IMR-90 (cell line): ENCODE measurements at regions not wholly inside any gene's neighbourhood (a gene's known extent, or its start where the extent isn't known, plus 50 kb on each side); places are given as distances from the start of the nearest gene placed in this dataset.

Source experiments
- ATAC-seq: fragments of 200-7000 bp; cut with Tn5 transposase; 2 replicates; pipeline ENCODE4 v1.9.1; 2020; ENCODE audit warnings: low read depth, mild to moderate bottlenecking, moderate library complexity
- BruUV-seq: library from RNA; stranded (reverse); fragments of 400-500 nt; replicated peaks from 2 replicates; lab custom pipeline; 2021; lab: Mats Ljungman, UMichigan
- CTCF ChIA-PET: fragments of 300-600 bp; formaldehyde crosslinking; extraction: SDS; loops from one replicate; lab custom pipeline; 2021; ENCODE audit warnings: antibody characterized with exemption; lab: Yijun Ruan, JAX
- POLR2A ChIA-PET: fragments of 300-600 bp; sonication (Branson Sonifier 250); formaldehyde crosslinking; loops from one replicate; lab custom pipeline; 2022; ENCODE audit warnings: antibody characterized with exemption; ENCODE audit not compliant: unreplicated experiment; lab: Charles Lee
- DNase-seq: peaks from one replicate; pipeline ENCODE4 v3.0.0; 2013
- H2AFZ ChIP-seq: replicated peaks from 2 replicates; pipeline ENCODE3; 2013; ENCODE audit warnings: low read length, mild to moderate bottlenecking; ENCODE audit not compliant: poor library complexity
- H2AK5ac ChIP-seq: 2 replicates; pipeline ENCODE4 v1.6.1; 2013; ENCODE audit warnings: low read depth, low read length, inconsistent platforms
- H2AK9ac ChIP-seq: replicated peaks from 2 replicates; pipeline ENCODE3; 2013; ENCODE audit warnings: mild to moderate bottlenecking, low read depth, low read length, moderate library complexity; ENCODE audit not compliant: poor library complexity
- H2BK120ac ChIP-seq: 2 replicates; pipeline ENCODE4 v1.6.1; 2013; ENCODE audit warnings: low read depth, low read length, inconsistent platforms
- H2BK15ac ChIP-seq: 3 replicates; pipeline ENCODE4 v1.6.1; 2013; ENCODE audit warnings: low read depth, low read length, inconsistent platforms
- H2BK20ac ChIP-seq: 2 replicates; pipeline ENCODE4 v1.6.1; 2013; ENCODE audit warnings: low read depth, mild to moderate bottlenecking, inconsistent platforms, low read length, moderate library complexity
- H2BK5ac ChIP-seq: 2 replicates; pipeline ENCODE4 v1.6.1; 2013; ENCODE audit warnings: mild to moderate bottlenecking, low read depth, low read length, inconsistent platforms; ENCODE audit not compliant: poor library complexity, severe bottlenecking
- H3K14ac ChIP-seq: replicated peaks from 2 replicates; pipeline ENCODE4 v1.6.1; 2013; ENCODE audit warnings: low read depth, low read length, inconsistent platforms
- H3K18ac ChIP-seq: 2 replicates; pipeline ENCODE4 v1.6.1; 2013; ENCODE audit warnings: low read depth, low read length, control low read depth
- H3K23ac ChIP-seq: 2 replicates; pipeline ENCODE4 v1.6.1; 2013; ENCODE audit warnings: low read depth, low read length, inconsistent platforms
- H3K27ac ChIP-seq: 2 replicates; pipeline ENCODE4 v1.5.1; 2013; ENCODE audit warnings: mild to moderate bottlenecking, control low read depth, low read length; ENCODE audit not compliant: insufficient read depth
- H3K27me3 ChIP-seq: 2 replicates; pipeline ENCODE4 v1.6.1; 2013; ENCODE audit warnings: low read length; ENCODE audit not compliant: control insufficient read depth, insufficient read depth
- H3K36me3 ChIP-seq: 2 replicates; pipeline ENCODE4 v1.6.1; 2013; ENCODE audit warnings: low read length, mixed read lengths; ENCODE audit not compliant: control insufficient read depth, insufficient read depth
- H3K4ac ChIP-seq: 2 replicates; pipeline ENCODE4 v1.6.1; 2013; ENCODE audit warnings: low read depth, low read length, inconsistent platforms
- H3K4me1 ChIP-seq: 2 replicates; pipeline ENCODE4 v1.6.1; 2013; ENCODE audit warnings: low read length, mixed read lengths; ENCODE audit not compliant: control insufficient read depth, insufficient read depth
- H3K4me2 ChIP-seq: 2 replicates; pipeline ENCODE4 v1.6.1; 2013; ENCODE audit warnings: low read depth, mild to moderate bottlenecking, control low read depth, low read length, moderate library complexity
- H3K4me3 ChIP-seq: 2 replicates; pipeline ENCODE4 v1.5.1; 2013; ENCODE audit warnings: low read depth, mild to moderate bottlenecking, control low read depth, low read length, moderate library complexity; ENCODE audit not compliant: insufficient read depth
- H3K56ac ChIP-seq: 2 replicates; pipeline ENCODE4 v1.6.1; 2013; ENCODE audit warnings: low read length, inconsistent platforms; ENCODE audit not compliant: insufficient read depth; ENCODE audit errors: extremely low read depth
- H3K79me1 ChIP-seq, 2 experiments: 2 replicates each; pipeline ENCODE4 v1.6.1; 2013; ENCODE audit warnings: low read length in 2 of 2, inconsistent platforms in 1 of 2, low read depth in 1 of 2
- H3K9ac ChIP-seq: 2 replicates; pipeline ENCODE4 v1.6.1; 2013; ENCODE audit warnings: low read depth, low read length, control low read depth
- H3K9me1 ChIP-seq: 2 replicates; pipeline ENCODE4 v1.6.1; 2013; ENCODE audit warnings: low read length, inconsistent platforms; ENCODE audit not compliant: insufficient read depth
- H3K9me3 ChIP-seq: 2 replicates; pipeline ENCODE4 v1.6.1; 2013; ENCODE audit warnings: low read length; ENCODE audit not compliant: control insufficient read depth, insufficient read depth
- H4K20me1 ChIP-seq: 2 replicates; pipeline ENCODE4 v1.6.1; 2013; ENCODE audit warnings: low read length, inconsistent platforms; ENCODE audit not compliant: insufficient read depth
- H4K5ac ChIP-seq: 2 replicates; pipeline ENCODE4 v1.6.1; 2013; ENCODE audit warnings: mild to moderate bottlenecking, low read depth, low read length, control low read depth
- H4K8ac ChIP-seq, 2 experiments: 2 replicates each; pipeline ENCODE4 v1.6.1; 2013; ENCODE audit warnings: low read depth in 2 of 2, low read length in 2 of 2, control low read depth in 1 of 2, inconsistent platforms in 1 of 2
- H4K91ac ChIP-seq: 2 replicates; pipeline ENCODE4 v1.6.1; 2013; ENCODE audit warnings: low read depth, low read length, inconsistent platforms; ENCODE audit not compliant: insufficient read depth
- BHLHE40 ChIP-seq: fragments of 150-350 bp; IDR thresholded peaks from 2 replicates; pipeline ENCODE4 v1.6.1; 2016; ENCODE audit warnings: mild to moderate bottlenecking, low read depth, low read length
- CEBPB ChIP-seq: IDR thresholded peaks from 2 replicates; pipeline ENCODE4 v1.6.1; 2012; ENCODE audit warnings: low read depth, low read length, improper control_type of control experiment
- CHD1 ChIP-seq: IDR thresholded peaks from 2 replicates; pipeline ENCODE4 v1.6.1; 2012; ENCODE audit warnings: low read depth, low read length, improper control_type of control experiment
- ELK1 ChIP-seq: fragments of 150-350 bp; IDR thresholded peaks from 2 replicates; pipeline ENCODE4 v1.6.1; 2016; ENCODE audit warnings: low read depth, mild to moderate bottlenecking, low read length, moderate library complexity, borderline replicate concordance
- POLR2A ChIP-seq: IDR thresholded peaks from 2 replicates; pipeline ENCODE4 v1.6.1; 2012; ENCODE audit warnings: mild to moderate bottlenecking, low read depth, low read length
- WGBS, 2 experiments: methylation state at CpG; one replicate each; pipeline versions ENCODE4 v1.1.5 to v1.1.7; 2013; ENCODE audit warnings: missing lambda C conversion rate in 2 of 2; ENCODE audit not compliant: insufficient read length in 1 of 2; ENCODE audit errors: extremely low coverage in 2 of 2; 5-methylcytosine and 5-hydroxymethylcytosine counted together
- dilution Hi-C: fragments of 300-500 bp; cut with HindIII; formaldehyde crosslinking; loops from one replicate; pipeline ENCODE4 v1.14.3; 2018; ENCODE audit warnings: low sequenced_read_pairs; ENCODE audit not compliant: unreplicated experiment
- in situ Hi-C: fragments of 300-500 bp; cut with MboI; formaldehyde crosslinking; loops from 3 replicates; pipeline ENCODE4 v1.14.3; 2019; ENCODE audit warnings: low sequenced_read_pairs, inconsistent platforms, mixed read lengths
- intact Hi-C: fragments of 100-400 bp; cut with micrococcal nuclease; formaldehyde crosslinking; loops from 2 replicates; pipeline ENCODE4 v1.10.0; 2022

GRCh38 chr12:33706927-33707326, 267.3 kb upstream of the SYT10 start:
- H3K27ac ChIP-seq = no peak overlapping the region
- peaks cover 2% of the 10 kb centered on the region for H3K9me3 ChIP-seq
- dilution Hi-C loops (no loop called here), intact Hi-C loops (no loop called here), in situ Hi-C loops (loop anchor here (25.0 kb wide), 1 partner anchor 180 kb away; no protein-coding TSS in a partner anchor)
- BruUV-seq = no TSS peak
- H4K91ac ChIP-seq = no peak overlapping the region
- WGBS, 2 experiments = no CpG with 5 or more reads among the region's 1 CpG
- H4K20me1 ChIP-seq = no peaks in the 10 kb centered on the region
- no peak overlapping the region for H3K4me2 ChIP-seq
- H2AK5ac ChIP-seq = no peak overlapping the region
- H3K27me3 ChIP-seq = no peaks in the 10 kb centered on the region
- H2BK15ac ChIP-seq = no peak overlapping the region
- no peaks in the 10 kb centered on the region for H3K9me1 ChIP-seq
- POLR2A ChIA-PET = no interaction called here
- H2BK120ac ChIP-seq = no peak overlapping the region
- H3K4me1 ChIP-seq = no peaks in the 10 kb centered on the region
- CTCF ChIA-PET = no interaction called here
- no peak for ATAC-seq
- H3K79me1 ChIP-seq = no peaks in the 10 kb centered on the region
- no peak overlapping the region for H3K14ac ChIP-seq
- H4K5ac ChIP-seq = no peak overlapping the region
- H2BK5ac ChIP-seq = no peak overlapping the region
- no peak overlapping the region for H3K9ac ChIP-seq
- no peak overlapping the region for H3K56ac ChIP-seq
- no peak overlapping the region for H3K4ac ChIP-seq
- H3K4me3 ChIP-seq = no peak overlapping the region
- H2BK20ac ChIP-seq = no peak overlapping the region
- no peak overlapping the region for H3K23ac ChIP-seq
- H4K8ac ChIP-seq = no peak overlapping the region
- H3K18ac ChIP-seq = no peak overlapping the region
- H2AFZ ChIP-seq = no peak overlapping the region
- no peaks in the 10 kb centered on the region for H3K36me3 ChIP-seq
- no peak for DNase-seq
- TF ChIP-seq BHLHE40 (no peak), ELK1 (no peak), POLR2A (no peak), CHD1 (no peak), CEBPB (peak; percentile 40; the same call in 1 of the 2 replicates)
- H2AK9ac ChIP-seq = no peak overlapping the region
